Epithelial cell of prostate (primary cell): ENCODE measurements at regions not wholly inside any gene's neighbourhood (a gene's known extent, or its start where the extent isn't known, plus 50 kb on each side); places are given as distances from the start of the nearest gene placed in this dataset.

Source experiments
- DNase-seq: peaks from one replicate; pipeline ENCODE4 v3.0.0-alpha.2; 2011; ENCODE audit warnings: low read depth, low spot score
- H3K27ac ChIP-seq: fragments of 450-650 bp; 2 replicates; pipeline ENCODE4 v1.5.1; 2017; ENCODE audit warnings: mild to moderate bottlenecking

- no peak overlapping the region for H3K27ac ChIP-seq
- no peak for DNase-seq
Measured at GRCh38 chr1:78410643-78411042, 80.1 kb upstream of the PTGFR start.

- H3K27ac ChIP-seq = no peak overlapping the region
- no peak for DNase-seq
Measured at GRCh38 chr1:78411707-78412106, 79.1 kb upstream of the PTGFR start.

GRCh38 chr1:78415165-78415564 lies 75.6 kb upstream of the PTGFR start:
- H3K27ac ChIP-seq = no peak overlapping the region

GRCh38 chr1:78419309-78419708 lies 71.5 kb upstream of the PTGFR start:
- no peak for DNase-seq
- H3K27ac ChIP-seq = no peak overlapping the region

More at GRCh38 chr1:78415165-78415564, 75.6 kb upstream of the PTGFR start:
- no peak for DNase-seq

- no peak overlapping the region for H3K27ac ChIP-seq
- no peak for DNase-seq
Measured at GRCh38 chr1:78420181-78420580, 70.6 kb upstream of the PTGFR start.

- no peak overlapping the region for H3K27ac ChIP-seq
- no peak for DNase-seq
Measured at GRCh38 chr1:78420688-78421087, 70.1 kb upstream of the PTGFR start.

- no peak overlapping the region for H3K27ac ChIP-seq
- no peak for DNase-seq
Measured at GRCh38 chr1:78424720-78425119, 66.1 kb upstream of the PTGFR start.

GRCh38 chr1:78426408-78426807 lies 64.4 kb upstream of the PTGFR start:
- DNase-seq = no peak
- H3K27ac ChIP-seq = no peak overlapping the region

GRCh38 chr1:78427506-78427905 lies 63.3 kb upstream of the PTGFR start:
- H3K27ac ChIP-seq = no peak overlapping the region
- no peak for DNase-seq

GRCh38 chr1:78432016-78432415 lies 58.8 kb upstream of the PTGFR start:
- H3K27ac ChIP-seq = no peak overlapping the region
- no peak for DNase-seq

- no peak for DNase-seq
- no peak overlapping the region for H3K27ac ChIP-seq
Measured at GRCh38 chr1:78434351-78434750, 56.4 kb upstream of the PTGFR start.

- no peak for DNase-seq
- H3K27ac ChIP-seq = no peak overlapping the region
Measured at GRCh38 chr1:78436961-78437360, 53.8 kb upstream of the PTGFR start.

GRCh38 chr1:78437396-78437795 lies 53.4 kb upstream of the PTGFR start:
- DNase-seq = no peak
- no peak overlapping the region for H3K27ac ChIP-seq

GRCh38 chr1:78437941-78438340 lies 52.8 kb upstream of the PTGFR start:
- no peak for DNase-seq

GRCh38 chr1:78440381-78440793 lies 50.4 kb upstream of the PTGFR start:
- H3K27ac ChIP-seq = no peak overlapping the region
- DNase-seq = peak; percentile 33

More at GRCh38 chr1:78437941-78438340, 52.8 kb upstream of the PTGFR start:
- H3K27ac ChIP-seq = no peak overlapping the region
